ENCODE measurements at regions not wholly inside any gene's neighbourhood (a gene's known extent, or its start where the extent isn't known, plus 50 kb on each side); places are given as distances from the start of the nearest gene placed in this dataset.
"Not testable (repeated sequence)": the region's sequence is repeated elsewhere in the genome, so short reads cannot be mapped to it uniquely, and the experiment has no call there.

- DNase-seq = no peak
Measured at GRCh38 chr6:792662-793061, 99.7 kb upstream of the EXOC2 start.

- no peak for DNase-seq
Measured at GRCh38 chr6:788058-788457, 95.1 kb upstream of the EXOC2 start.

- DNase-seq = no peak
Measured at GRCh38 chr6:786946-787763, 94.2 kb upstream of the EXOC2 start.

- no peak for DNase-seq
Measured at GRCh38 chr6:783966-784735, 91.2 kb upstream of the EXOC2 start.

GRCh38 chr6:782141-782540, 89.2 kb upstream of the EXOC2 start:
- DNase-seq = no peak

GRCh38 chr6:781350-781961, 88.5 kb upstream of the EXOC2 start:
- DNase-seq = no peak

GRCh38 chr6:780706-781105, 87.8 kb upstream of the EXOC2 start:
- DNase-seq = no peak

- no peak for DNase-seq
Measured at GRCh38 chr6:776951-777350, 84.0 kb upstream of the EXOC2 start.

- no peak for DNase-seq
Measured at GRCh38 chr6:776528-776931, 83.6 kb upstream of the EXOC2 start.

- no peak for DNase-seq
Measured at GRCh38 chr6:775863-776262, 82.9 kb upstream of the EXOC2 start.

GRCh38 chr6:771683-772082, 78.7 kb upstream of the EXOC2 start:
- DNase-seq = not testable (repeated sequence)

- no peak for DNase-seq
Measured at GRCh38 chr6:767755-768512, 75.0 kb upstream of the EXOC2 start.

- no peak for DNase-seq
Measured at GRCh38 chr6:766625-767024, 73.7 kb upstream of the EXOC2 start.

GRCh38 chr6:761997-762396, 69.1 kb upstream of the EXOC2 start:
- DNase-seq = no peak

GRCh38 chr6:760982-761955, 68.3 kb upstream of the EXOC2 start:
- DNase-seq = no peak

- no peak for DNase-seq
Measured at GRCh38 chr6:759729-760128, 66.8 kb upstream of the EXOC2 start.

- DNase-seq = no peak
Measured at GRCh38 chr6:756224-756623, 63.3 kb upstream of the EXOC2 start.

- DNase-seq = no peak
Measured at GRCh38 chr6:754202-754601, 61.3 kb upstream of the EXOC2 start.

- no peak for DNase-seq
Measured at GRCh38 chr6:753486-753885, 60.5 kb upstream of the EXOC2 start.

- DNase-seq = no peak
Measured at GRCh38 chr6:752438-752837, 59.5 kb upstream of the EXOC2 start.

GRCh38 chr6:751765-752164, 58.8 kb upstream of the EXOC2 start:
- DNase-seq = no peak

GRCh38 chr6:747921-748320, 55.0 kb upstream of the EXOC2 start:
- DNase-seq = no peak

All from NCI-H2081 treated with DMSO at 0.1 percent for 48 hours (cell line).